ENCODE measurements at regions not wholly inside any gene's neighbourhood (a gene's known extent, or its start where the extent isn't known, plus 50 kb on each side); places are given as distances from the start of the nearest gene placed in this dataset.
A peak's percentile ranks its signal among the peaks of the same experiment; 100 is the strongest.

GRCh38 chr4:24248674-24249630 is 335.4 kb downstream of the DHX15 start:
- H3K27ac Mint-ChIP-seq = peak overlapping the region; percentile 94
- Histone ChIP-seq H3K9ac (no peak overlapping the region), H2AFZ (replicated peaks) (peak overlapping the region; percentile 14), H3K4me1 (peaks cover 22% of the 10 kb centered on the region), H3K79me2 (ENCODE audit: low read depth) (no peaks in the 10 kb centered on the region), H3K4me3 (no peak overlapping the region), H4K20me1 (ENCODE audit: low read depth) (no peaks in the 10 kb centered on the region), H3K4me2 (no peak overlapping the region), H3K9me3 (ENCODE audit: low read depth) (no peaks in the 10 kb centered on the region), H3K27me3 (no peaks in the 10 kb centered on the region), H3K36me3 (no peaks in the 10 kb centered on the region), H3F3A (ENCODE audit: low read depth) (no peaks in the 10 kb centered on the region), H3K27ac (no peak overlapping the region)
- H3K36me3 Mint-ChIP-seq = no peaks in the 10 kb centered on the region
- peak; percentile 9 for TF ChIP-seq CTCF (IDR thresholded peaks at IDR 0.05)
- no peak for TF ChIP-seq EZH2 (IDR thresholded peaks at IDR 0.05)
- no peak for TF ChIP-seq EZH2phosphoT487 (IDR thresholded peaks at IDR 0.05)
- H3K9me3 Mint-ChIP-seq = no peaks in the 10 kb centered on the region
- peaks cover 3% of the 10 kb centered on the region for H3K27me3 Mint-ChIP-seq (ENCODE audit: insufficient read depth, low read depth)
- peak overlapping the region; percentile 35 for H3K4me3 Mint-ChIP-seq
- H3K4me1 Mint-ChIP-seq = peaks cover 48% of the 10 kb centered on the region
- peak; percentile 34 for DNase-seq (ENCODE audit: low spot score)

- Histone ChIP-seq H3K79me2 (ENCODE audit: low read depth) (no peaks in the 10 kb centered on the region), H3F3A (ENCODE audit: low read depth) (no peaks in the 10 kb centered on the region), H3K9me3 (ENCODE audit: low read depth) (no peaks in the 10 kb centered on the region), H2AFZ (replicated peaks) (no peak overlapping the region), H3K36me3 (no peaks in the 10 kb centered on the region), H3K4me2 (no peak overlapping the region), H3K4me1 (peaks cover 22% of the 10 kb centered on the region), H3K27ac (no peak overlapping the region), H3K27me3 (no peaks in the 10 kb centered on the region), H3K9ac (no peak overlapping the region), H4K20me1 (ENCODE audit: low read depth) (no peaks in the 10 kb centered on the region), H3K4me3 (no peak overlapping the region)
- TF ChIP-seq CTCF (IDR thresholded peaks at IDR 0.05) = no peak
- no peak for TF ChIP-seq EZH2phosphoT487 (IDR thresholded peaks at IDR 0.05)
- TF ChIP-seq EZH2 (IDR thresholded peaks at IDR 0.05) = no peak
- no peak for DNase-seq (ENCODE audit: low spot score)
- no peaks in the 10 kb centered on the region for H3K9me3 Mint-ChIP-seq
- H3K4me3 Mint-ChIP-seq = no peak overlapping the region
- no peaks in the 10 kb centered on the region for H3K36me3 Mint-ChIP-seq
- H3K27me3 Mint-ChIP-seq (ENCODE audit: insufficient read depth, low read depth) = peaks cover 3% of the 10 kb centered on the region
- peaks cover 58% of the 10 kb centered on the region for H3K4me1 Mint-ChIP-seq
- no peak overlapping the region for H3K27ac Mint-ChIP-seq
These were observed 338.9 kb downstream of the DHX15 start for GRCh38 chr4:24245491-24245820.

DNA sequence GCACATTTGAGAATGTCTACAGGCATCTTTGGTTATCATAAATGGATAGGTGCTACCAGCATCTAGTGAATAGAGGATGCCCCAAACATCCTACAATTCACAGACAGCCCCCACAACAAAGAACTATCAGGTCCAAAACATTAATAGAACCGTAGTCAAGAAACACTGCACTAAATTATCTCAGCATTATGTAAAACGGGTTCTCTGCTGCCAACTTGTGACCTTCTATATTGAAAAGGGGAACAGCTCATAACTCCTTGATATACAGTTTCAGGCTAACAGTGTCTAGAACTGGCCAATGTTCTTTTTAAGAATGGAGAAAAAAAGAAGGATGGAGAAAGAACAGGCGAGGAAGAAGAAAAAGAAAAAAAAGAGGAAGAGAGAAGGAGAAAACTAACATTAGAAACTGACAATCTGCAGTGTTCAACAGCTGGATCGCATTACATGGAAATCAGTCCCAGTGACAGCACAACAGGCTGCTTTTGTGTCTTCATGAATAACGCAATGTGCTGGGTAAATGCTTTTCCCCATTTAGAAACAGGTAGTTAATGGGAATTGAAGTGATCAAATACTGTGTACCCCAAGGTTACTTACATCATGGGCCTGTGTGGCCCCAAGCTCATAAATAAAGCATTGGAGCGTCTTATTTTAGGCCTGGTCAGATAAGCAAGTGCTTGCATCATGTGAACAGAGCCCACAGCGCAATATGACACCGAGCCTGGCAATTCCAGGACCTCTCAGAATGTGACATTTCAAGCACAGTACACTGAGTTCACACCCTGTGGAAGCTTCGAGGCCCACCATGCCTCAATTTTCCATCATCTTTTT is 339.5 kb downstream of the DHX15 start:
- H3K79me2 ChIP-seq (ENCODE audit: low read depth) = no peaks in the 10 kb centered on the region
- H3K9me3 ChIP-seq (ENCODE audit: low read depth) = no peaks in the 10 kb centered on the region
- no peak overlapping the region for H3K4me3 ChIP-seq
- Mint-ChIP-seq H3K9me3 (no peaks in the 10 kb centered on the region), H3K4me3 (no peak overlapping the region), H3K27ac (no peak overlapping the region), H3K36me3 (no peaks in the 10 kb centered on the region), H3K27me3 (ENCODE audit: insufficient read depth, low read depth) (peaks cover 3% of the 10 kb centered on the region), H3K4me1 (peaks cover 57% of the 10 kb centered on the region)
- no peaks in the 10 kb centered on the region for H3K27me3 ChIP-seq
- peaks cover 22% of the 10 kb centered on the region for H3K4me1 ChIP-seq
- H4K20me1 ChIP-seq (ENCODE audit: low read depth) = no peaks in the 10 kb centered on the region
- H3K27ac ChIP-seq = no peak overlapping the region
- TF ChIP-seq EZH2phosphoT487 (IDR thresholded peaks at IDR 0.05) = no peak
- no peak for TF ChIP-seq EZH2 (IDR thresholded peaks at IDR 0.05)
- no peak for TF ChIP-seq CTCF (IDR thresholded peaks at IDR 0.05)
- no peak overlapping the region for H3K4me2 ChIP-seq
- H2AFZ ChIP-seq (replicated peaks) = peak overlapping the region; percentile 17
- DNase-seq (ENCODE audit: low spot score) = peak; percentile 34
- H3F3A ChIP-seq (ENCODE audit: low read depth) = no peaks in the 10 kb centered on the region
- no peaks in the 10 kb centered on the region for H3K36me3 ChIP-seq
- H3K9ac ChIP-seq = no peak overlapping the region

Data from neural progenitor cell (in vitro differentiated cells).